Smooth muscle cell (in vitro differentiated cells): ENCODE measurements at regions not wholly inside any gene's neighbourhood (a gene's known extent, or its start where the extent isn't known, plus 50 kb on each side); places are given as distances from the start of the nearest gene placed in this dataset.

ENCODE experiments used
- DNase-seq: peaks from one replicate; lab custom pipeline; 2025; ENCODE audit not compliant: unreplicated experiment; lab: John Stamatoyannopoulos, UW
- H2AFZ ChIP-seq: fragments of 200-600 bp; sonication (generic); 2 replicates; pipeline ENCODE4 v1.6.0; 2016; ENCODE audit warnings: antibody characterized with exemption, low read depth, mild to moderate bottlenecking
- H3F3A ChIP-seq: fragments of 200-600 bp; sonication (generic); 2 replicates; pipeline ENCODE4 v1.6.0; 2017; ENCODE audit warnings: antibody characterized with exemption, low read depth
- H3K27ac ChIP-seq: fragments of 200-600 bp; sonication (generic); 2 replicates; pipeline ENCODE4 v1.5.1; 2016; ENCODE audit warnings: low read depth, mild to moderate bottlenecking
- H3K27me3 ChIP-seq: fragments of 200-600 bp; sonication (generic); 2 replicates; pipeline ENCODE4 v1.6.1; 2016; ENCODE audit warnings: low read depth, mild to moderate bottlenecking
- H3K36me3 ChIP-seq: fragments of 200-600 bp; sonication (generic); 2 replicates; pipeline ENCODE4 v1.5.1; 2016; ENCODE audit warnings: low read depth
- H3K4me1 ChIP-seq: fragments of 200-600 bp; sonication (generic); 2 replicates; pipeline ENCODE4 v1.5.1; 2016; ENCODE audit warnings: low read depth
- H3K4me2 ChIP-seq: fragments of 200-600 bp; sonication (generic); 2 replicates; pipeline ENCODE4 v1.6.0; 2016; ENCODE audit warnings: mild to moderate bottlenecking
- H3K4me3 ChIP-seq: fragments of 200-600 bp; sonication (generic); 2 replicates; pipeline ENCODE4 v1.5.1; 2016; ENCODE audit warnings: mild to moderate bottlenecking
- H3K79me2 ChIP-seq: fragments of 200-600 bp; sonication (generic); 2 replicates; pipeline ENCODE4 v1.6.0; 2016; ENCODE audit warnings: low read depth, mild to moderate bottlenecking
- H3K9ac ChIP-seq: fragments of 200-600 bp; sonication (generic); 2 replicates; pipeline ENCODE4 v1.6.0; 2016; ENCODE audit warnings: low read depth
- H3K9me3 ChIP-seq: fragments of 200-600 bp; sonication (generic); replicated peaks from 2 replicates; pipeline ENCODE4 v1.5.1; 2016; ENCODE audit warnings: low read depth
- H4K20me1 ChIP-seq: fragments of 200-600 bp; sonication (generic); 2 replicates; pipeline ENCODE4 v1.6.0; 2016; ENCODE audit warnings: low read depth
- WGBS: methylation state at CpG from one replicate; pipeline ENCODE4 v1.1.7; 2016; ENCODE audit warnings: low lambda C conversion rate; 5-methylcytosine and 5-hydroxymethylcytosine counted together
- TF ChIP-seq, protein P1 (sequence below): fragments of 200-600 bp; sonication (generic); IDR thresholded peaks from 2 replicates; pipeline ENCODE4 v1.5.1; 2017; ENCODE audit warnings: borderline replicate concordance, mild to moderate bottlenecking, antibody characterized with exemption; ENCODE audit not compliant: insufficient read depth, poor library complexity, severe bottlenecking

DNA sequence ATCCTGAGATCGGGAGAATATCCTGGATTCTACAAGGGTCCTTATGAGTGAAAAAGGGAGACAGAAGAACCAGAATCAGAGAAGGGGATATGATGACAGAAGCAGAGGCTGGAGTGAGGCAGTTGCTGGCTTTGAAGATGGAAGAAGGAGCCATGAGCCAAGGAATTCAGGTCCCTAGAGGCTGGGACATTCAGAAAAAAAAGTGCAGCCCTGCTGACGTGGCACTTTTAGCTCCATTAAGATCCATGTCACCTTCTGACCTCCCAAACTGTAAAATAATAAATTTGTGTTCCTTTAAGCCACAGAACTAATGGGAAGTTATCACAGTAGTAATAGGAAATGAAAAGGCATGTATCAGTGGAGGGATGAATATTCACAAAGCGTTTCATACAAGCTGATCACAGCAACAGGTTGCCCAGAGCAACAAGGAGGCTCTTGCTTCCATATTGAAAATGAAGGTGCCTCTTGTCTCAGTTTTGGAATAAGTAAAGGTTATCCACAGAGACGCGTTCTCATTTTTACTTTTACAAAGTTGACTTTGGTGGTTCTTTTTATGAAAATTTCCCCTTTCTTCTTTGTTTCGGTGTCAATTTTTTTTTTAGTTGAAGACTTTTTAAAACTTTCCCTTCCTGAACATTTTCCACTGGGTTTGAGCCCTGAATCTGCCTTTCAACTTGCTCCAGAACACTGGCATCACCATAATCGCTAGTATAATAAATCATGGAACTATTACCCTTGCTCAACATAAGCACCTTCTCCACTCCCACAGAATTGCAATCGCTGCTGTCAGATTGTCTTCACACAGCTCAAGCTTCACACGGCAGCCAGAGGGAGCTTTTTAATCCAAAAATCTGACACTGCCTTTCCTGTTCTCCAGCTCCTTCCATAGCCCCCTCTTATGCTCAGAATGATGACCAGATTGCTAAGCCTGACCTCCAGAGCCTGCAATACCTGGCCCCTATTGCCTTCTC is 127.6 kb upstream of the RBPJ start:
- 82% methylated on average over 9 of the region's 9 CpGs for WGBS
- no peak overlapping the region for H2AFZ ChIP-seq
- H3K79me2 ChIP-seq = no peaks in the 10 kb centered on the region
- DNase-seq = no peak
- no peaks in the 10 kb centered on the region for H3K9me3 ChIP-seq
- H3K4me1 ChIP-seq = no peaks in the 10 kb centered on the region
- H4K20me1 ChIP-seq = no peaks in the 10 kb centered on the region
- no peaks in the 10 kb centered on the region for H3K27me3 ChIP-seq
- H3K36me3 ChIP-seq = no peaks in the 10 kb centered on the region
- H3K27ac ChIP-seq = no peak overlapping the region
- no peaks in the 10 kb centered on the region for H3F3A ChIP-seq
- H3K4me2 ChIP-seq = no peak overlapping the region
- no peak overlapping the region for H3K4me3 ChIP-seq
- TF ChIP-seq, protein P1, sequence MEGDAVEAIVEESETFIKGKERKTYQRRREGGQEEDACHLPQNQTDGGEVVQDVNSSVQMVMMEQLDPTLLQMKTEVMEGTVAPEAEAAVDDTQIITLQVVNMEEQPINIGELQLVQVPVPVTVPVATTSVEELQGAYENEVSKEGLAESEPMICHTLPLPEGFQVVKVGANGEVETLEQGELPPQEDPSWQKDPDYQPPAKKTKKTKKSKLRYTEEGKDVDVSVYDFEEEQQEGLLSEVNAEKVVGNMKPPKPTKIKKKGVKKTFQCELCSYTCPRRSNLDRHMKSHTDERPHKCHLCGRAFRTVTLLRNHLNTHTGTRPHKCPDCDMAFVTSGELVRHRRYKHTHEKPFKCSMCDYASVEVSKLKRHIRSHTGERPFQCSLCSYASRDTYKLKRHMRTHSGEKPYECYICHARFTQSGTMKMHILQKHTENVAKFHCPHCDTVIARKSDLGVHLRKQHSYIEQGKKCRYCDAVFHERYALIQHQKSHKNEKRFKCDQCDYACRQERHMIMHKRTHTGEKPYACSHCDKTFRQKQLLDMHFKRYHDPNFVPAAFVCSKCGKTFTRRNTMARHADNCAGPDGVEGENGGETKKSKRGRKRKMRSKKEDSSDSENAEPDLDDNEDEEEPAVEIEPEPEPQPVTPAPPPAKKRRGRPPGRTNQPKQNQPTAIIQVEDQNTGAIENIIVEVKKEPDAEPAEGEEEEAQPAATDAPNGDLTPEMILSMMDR = no peak
- H3K9ac ChIP-seq = no peak overlapping the region

DNA sequence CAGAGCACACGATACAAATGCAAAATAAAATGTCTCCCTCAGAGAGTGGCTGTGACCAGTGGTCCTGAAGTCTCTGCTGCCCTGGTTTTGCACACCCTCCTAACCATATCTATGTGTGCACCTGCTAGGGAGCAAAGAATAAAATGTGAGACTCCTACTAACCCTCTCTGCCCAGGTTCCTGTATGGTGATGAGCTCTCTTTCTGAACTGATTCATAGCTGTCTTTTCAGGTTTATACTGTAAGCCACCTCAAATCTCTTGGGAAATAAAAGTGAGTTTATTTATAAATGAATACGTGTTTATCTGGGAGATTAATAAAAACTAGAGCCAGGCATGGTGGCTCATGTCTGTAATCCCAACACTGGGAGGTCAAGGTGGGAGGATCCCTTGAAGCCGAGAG is 126.0 kb upstream of the RBPJ start:
- Histone ChIP-seq H3K4me3 (no peak overlapping the region), H3K4me2 (no peak overlapping the region), H3F3A (no peaks in the 10 kb centered on the region), H2AFZ (no peak overlapping the region), H3K9me3 (no peaks in the 10 kb centered on the region), H3K27ac (no peak overlapping the region), H3K4me1 (no peaks in the 10 kb centered on the region), H3K9ac (no peak overlapping the region), H3K27me3 (no peaks in the 10 kb centered on the region), H3K79me2 (no peaks in the 10 kb centered on the region), H3K36me3 (no peaks in the 10 kb centered on the region), H4K20me1 (no peaks in the 10 kb centered on the region)
- 96% methylated on average over 3 of the region's 3 CpGs for WGBS
- no peak for DNase-seq
- TF ChIP-seq, protein P1 = no peak

DNA sequence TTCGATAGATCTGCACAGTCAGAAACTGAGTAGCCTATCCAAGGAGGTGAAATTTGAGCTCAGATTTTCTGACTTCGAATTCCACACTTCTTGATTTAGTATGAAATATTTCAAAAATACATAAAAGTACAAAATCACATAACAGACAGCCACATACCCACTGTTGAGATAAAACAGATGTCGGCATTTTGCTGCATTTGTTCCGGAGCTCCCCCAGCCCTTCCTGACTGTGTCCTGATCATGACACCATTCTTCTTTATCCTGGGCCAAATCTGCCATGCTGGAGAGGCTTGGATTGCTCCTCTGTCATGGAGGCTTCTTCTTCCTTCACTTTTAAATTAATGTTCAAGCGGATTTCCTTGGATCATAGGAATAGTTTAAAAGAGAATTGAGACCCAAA is 124.2 kb upstream of the RBPJ start:
- Histone ChIP-seq H3K27me3 (no peaks in the 10 kb centered on the region), H3F3A (no peaks in the 10 kb centered on the region), H2AFZ (no peak overlapping the region), H3K27ac (no peak overlapping the region), H3K36me3 (no peaks in the 10 kb centered on the region), H3K79me2 (no peaks in the 10 kb centered on the region), H3K9me3 (no peaks in the 10 kb centered on the region), H3K4me2 (no peak overlapping the region), H3K9ac (no peak overlapping the region), H4K20me1 (no peaks in the 10 kb centered on the region), H3K4me1 (no peaks in the 10 kb centered on the region), H3K4me3 (no peak overlapping the region)
- no peak for DNase-seq
- WGBS = 93% methylated on average over 5 of the region's 5 CpGs
- TF ChIP-seq, protein P1 = no peak
